Spleen (tissue), 11 donors: ENCODE measurements at regions not wholly inside any gene's neighbourhood (a gene's known extent, or its start where the extent isn't known, plus 50 kb on each side); places are given as distances from the start of the nearest gene placed in this dataset.
"Not testable (repeated sequence)": the region's sequence is repeated elsewhere in the genome, so short reads cannot be mapped to it uniquely, and the experiment has no call there.

Experiments
- DNase-seq: peaks from one replicate; pipeline ENCODE4 v3.0.0-alpha.2; 2020
- H3K27ac ChIP-seq, 8 donors: fragments of 200-600 bp; sonication (generic) in 7 of 8; 1 replicate in 4 of 8; 2 replicates in 4 of 8; pipeline versions ENCODE4 v1.5.0 to v1.8.0; 2016 to 2021; ENCODE audit warnings: inconsistent platforms in 4 of 8, mild to moderate bottlenecking in 4 of 8, moderate library complexity in 1 of 8
- H3K27me3 ChIP-seq, 7 donors: fragments of 200-600 bp; sonication (generic) in 6 of 7; replicated peaks in 1 of 7; 1 replicate in 4 of 7; 2 replicates in 3 of 7; pipeline versions ENCODE4 v1.5.0 to v1.8.0; 2016 to 2021; ENCODE audit warnings: inconsistent platforms in 3 of 7, mild to moderate bottlenecking in 1 of 7
- H3K36me3 ChIP-seq, 6 donors: fragments of 200-600 bp; sonication (generic) in 5 of 6; 1 replicate in 4 of 6; 2 replicates in 2 of 6; pipeline versions ENCODE4 v1.5.0 to v1.8.0; 2016 to 2021; ENCODE audit warnings: inconsistent platforms in 2 of 6
- H3K4me1 ChIP-seq, 6 donors: fragments of 200-600 bp; sonication (generic) in 5 of 6; 1 replicate in 3 of 6; 2 replicates in 3 of 6; pipeline versions ENCODE4 v1.5.0 to v1.8.0; 2016 to 2021; ENCODE audit warnings: inconsistent platforms in 3 of 6
- H3K4me3 ChIP-seq, 8 donors: fragments of 200-600 bp; sonication (generic) in 7 of 8; 1 replicate in 4 of 8; 2 replicates in 4 of 8; pipeline versions ENCODE4 v1.5.0 to v1.8.0; 2016 to 2021; ENCODE audit warnings: inconsistent platforms in 4 of 8, mild to moderate bottlenecking in 4 of 8, moderate library complexity in 2 of 8
- H3K9me3 ChIP-seq, 8 donors: fragments of 200-600 bp; sonication (generic) in 7 of 8; 1 replicate in 4 of 8; 2 replicates in 4 of 8; pipeline versions ENCODE4 v1.5.0 to v1.8.0; 2016 to 2021; ENCODE audit warnings: inconsistent platforms in 4 of 8
- POLR2A ChIP-seq, 3 donors: fragments of 450-650 bp; IDR thresholded peaks; one replicate each; pipeline ENCODE4 v1.5.1; 2017; ENCODE audit warnings: antibody characterized with exemption in 3 of 3, mild to moderate bottlenecking in 1 of 3
- POLR2AphosphoS5 ChIP-seq, 3 donors: sonication (generic); formaldehyde crosslinking; IDR thresholded peaks; one replicate each; pipeline ENCODE4 v1.5.1; 2017; ENCODE audit warnings: antibody characterized with exemption in 3 of 3
- WGBS, 5 donors: extraction: QIAGEN DNeasy Blood & Tissue Kit in 3 of 5; methylation state at CpG; one replicate each; pipeline versions ENCODE4 v1.1.5 to v1.1.7; 2013 to 2018; 5-methylcytosine and 5-hydroxymethylcytosine counted together
- intact Hi-C: fragments of 100-400 bp; cut with DNase I; formaldehyde crosslinking; loops from one replicate; pipeline ENCODE4 v1.15.0; 2023; ENCODE audit warnings: low total_unique reads
- TF ChIP-seq, protein P1 (sequence below), 11 experiments: fragments of 200-600 bp in 7 of 11; fragments of 450-650 bp in 4 of 11; sonication (generic) in 4 of 11; IDR thresholded peaks in 8 of 11; conservative IDR thresholded peaks in 3 of 11; 1 replicate in 7 of 11; 2 replicates in 4 of 11; pipeline versions ENCODE4 v1.4.0 to v1.8.0; 2016 to 2021; ENCODE audit warnings: antibody characterized with exemption in 11 of 11, inconsistent platforms in 4 of 11, mild to moderate bottlenecking in 1 of 11
- donor health status: healthy with polysubstance abuse.
- donor health status: DM: no; HTN: no; CAD: no; lungs with moderate emphysema.
- donor health status: DM: no; HTN: no; CAD: no.
- donor health status: Bipolar disorder and iron deficiency.
- donor health status: healthy.
- donor health status: DM: no; HTN: no; CAD: no.
- donor health status: DM: yes; HTN: yes; CAD: no.

DNA sequence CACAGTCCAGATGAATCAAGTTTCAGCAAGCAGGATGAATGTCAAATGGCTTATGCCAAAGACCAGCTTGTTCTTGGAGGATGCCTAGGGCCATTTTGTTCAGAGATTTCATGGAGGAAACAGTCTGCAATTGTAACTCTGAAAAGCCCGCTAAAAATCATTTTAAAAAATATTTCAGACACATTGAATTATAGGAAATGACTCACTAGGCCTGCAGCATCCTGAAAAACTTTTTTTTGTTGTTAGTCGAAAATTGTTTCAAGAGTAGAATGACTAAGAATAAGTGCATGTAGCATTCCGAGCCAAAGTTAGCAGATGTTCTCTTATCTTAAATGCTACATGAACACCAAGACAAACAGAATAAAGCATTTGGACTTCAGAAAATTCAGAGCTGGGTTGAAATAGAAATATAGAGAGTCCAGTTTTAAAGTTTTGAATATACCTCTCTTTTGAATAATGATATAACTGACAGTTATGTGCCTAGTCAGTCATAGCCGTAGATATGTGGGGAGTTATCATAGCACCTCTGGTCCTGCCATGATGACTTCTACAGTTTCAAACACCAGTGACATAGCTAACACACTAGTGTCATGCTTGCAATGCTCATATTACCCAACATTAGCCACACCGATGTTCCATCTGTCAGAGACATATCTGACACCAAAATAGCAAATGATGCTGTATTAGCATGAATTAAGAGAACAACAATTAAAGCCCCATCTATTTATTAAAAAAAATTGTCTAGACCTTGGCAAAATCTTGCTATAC, 1462.8 kb upstream of the GBE1 start:
- H3K27me3 ChIP-seq = no peaks in the 10 kb centered on the region
- no peaks in the 10 kb centered on the region for H3K36me3 ChIP-seq
- no peak overlapping the region for H3K27ac ChIP-seq
- WGBS, 5 donors = 61 to 72% (median 71%) methylated on average over 5 of the region's 5 CpGs
- no peaks in the 10 kb centered on the region for H3K4me1 ChIP-seq
- intact Hi-C loops = no loop called here
- TF ChIP-seq, protein P1, sequence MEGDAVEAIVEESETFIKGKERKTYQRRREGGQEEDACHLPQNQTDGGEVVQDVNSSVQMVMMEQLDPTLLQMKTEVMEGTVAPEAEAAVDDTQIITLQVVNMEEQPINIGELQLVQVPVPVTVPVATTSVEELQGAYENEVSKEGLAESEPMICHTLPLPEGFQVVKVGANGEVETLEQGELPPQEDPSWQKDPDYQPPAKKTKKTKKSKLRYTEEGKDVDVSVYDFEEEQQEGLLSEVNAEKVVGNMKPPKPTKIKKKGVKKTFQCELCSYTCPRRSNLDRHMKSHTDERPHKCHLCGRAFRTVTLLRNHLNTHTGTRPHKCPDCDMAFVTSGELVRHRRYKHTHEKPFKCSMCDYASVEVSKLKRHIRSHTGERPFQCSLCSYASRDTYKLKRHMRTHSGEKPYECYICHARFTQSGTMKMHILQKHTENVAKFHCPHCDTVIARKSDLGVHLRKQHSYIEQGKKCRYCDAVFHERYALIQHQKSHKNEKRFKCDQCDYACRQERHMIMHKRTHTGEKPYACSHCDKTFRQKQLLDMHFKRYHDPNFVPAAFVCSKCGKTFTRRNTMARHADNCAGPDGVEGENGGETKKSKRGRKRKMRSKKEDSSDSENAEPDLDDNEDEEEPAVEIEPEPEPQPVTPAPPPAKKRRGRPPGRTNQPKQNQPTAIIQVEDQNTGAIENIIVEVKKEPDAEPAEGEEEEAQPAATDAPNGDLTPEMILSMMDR (IDR thresholded peaks at IDR 0.05 in 8 of 11, conservative IDR thresholded peaks at IDR 0.05 in 3 of 11) = no peak
- TF ChIP-seq POLR2AphosphoS5 (IDR thresholded peaks at IDR 0.05) (no peak), POLR2A (IDR thresholded peaks at IDR 0.05) (no peak)
- no peak for DNase-seq
- no peak overlapping the region for H3K4me3 ChIP-seq
- peaks cover 0 to 4% (median 0%) of the 10 kb centered on the region in 8 donors for H3K9me3 ChIP-seq

DNA sequence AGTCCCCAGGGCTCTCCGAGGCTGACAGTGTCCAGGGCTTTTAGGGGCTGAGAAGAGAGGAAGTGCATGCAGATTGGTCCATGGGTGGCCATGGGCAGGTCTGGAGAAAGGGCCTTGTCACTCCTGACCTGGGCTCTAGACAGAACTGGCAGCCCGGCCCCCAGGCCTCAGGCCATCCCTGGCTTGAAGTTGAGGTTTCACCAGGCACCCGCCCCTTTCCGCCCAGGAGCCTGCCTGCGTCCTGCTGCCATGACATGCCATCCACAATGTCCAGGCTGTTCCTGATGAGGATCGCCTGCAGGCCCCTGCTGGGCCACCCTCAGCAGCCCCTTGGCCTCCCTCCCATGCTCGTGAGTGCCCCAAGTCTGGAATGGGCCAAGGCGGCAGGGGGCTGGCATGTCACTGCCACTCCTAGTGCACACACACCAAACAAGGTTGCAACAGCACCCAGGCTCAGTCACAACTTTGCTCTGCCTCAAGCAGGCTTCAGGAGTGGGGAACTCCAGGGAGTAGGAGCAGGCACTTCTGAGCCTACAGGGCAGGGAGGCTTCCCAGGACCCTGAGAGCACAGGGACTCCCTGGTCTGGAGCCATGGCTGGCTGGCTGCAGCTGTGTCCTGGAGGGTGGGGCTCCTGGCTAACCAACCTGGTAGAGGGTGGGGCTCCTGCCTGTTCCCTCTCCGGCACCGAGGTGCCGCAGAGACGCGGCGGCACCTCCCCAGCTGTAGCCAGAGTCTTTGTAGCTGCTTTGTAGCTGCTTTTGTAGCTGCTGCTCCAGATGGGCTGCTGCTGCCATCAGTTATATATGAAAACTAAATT, 1457.1 kb upstream of the GBE1 start:
- Histone ChIP-seq H3K4me3 (no peak overlapping the region), H3K4me1 (no peaks in the 10 kb centered on the region), H3K36me3 (no peaks in the 10 kb centered on the region), H3K9me3 (peaks cover 0 to 23% (median 6%) of the 10 kb centered on the region in 8 donors), H3K27ac (no peak overlapping the region), H3K27me3 (no peaks in the 10 kb centered on the region)
- intact Hi-C loops = no loop called here
- TF ChIP-seq POLR2AphosphoS5 (IDR thresholded peaks at IDR 0.05) (no peak), POLR2A (IDR thresholded peaks at IDR 0.05) (no peak)
- TF ChIP-seq, protein P1 (IDR thresholded peaks at IDR 0.05 in 8 of 11, conservative IDR thresholded peaks at IDR 0.05 in 3 of 11) = no peak
- WGBS, 5 donors = 84 to 95% (median 90%) methylated on average over 9 to 14 of the region's 14 CpGs
- peak; percentile 71 for DNase-seq

DNA sequence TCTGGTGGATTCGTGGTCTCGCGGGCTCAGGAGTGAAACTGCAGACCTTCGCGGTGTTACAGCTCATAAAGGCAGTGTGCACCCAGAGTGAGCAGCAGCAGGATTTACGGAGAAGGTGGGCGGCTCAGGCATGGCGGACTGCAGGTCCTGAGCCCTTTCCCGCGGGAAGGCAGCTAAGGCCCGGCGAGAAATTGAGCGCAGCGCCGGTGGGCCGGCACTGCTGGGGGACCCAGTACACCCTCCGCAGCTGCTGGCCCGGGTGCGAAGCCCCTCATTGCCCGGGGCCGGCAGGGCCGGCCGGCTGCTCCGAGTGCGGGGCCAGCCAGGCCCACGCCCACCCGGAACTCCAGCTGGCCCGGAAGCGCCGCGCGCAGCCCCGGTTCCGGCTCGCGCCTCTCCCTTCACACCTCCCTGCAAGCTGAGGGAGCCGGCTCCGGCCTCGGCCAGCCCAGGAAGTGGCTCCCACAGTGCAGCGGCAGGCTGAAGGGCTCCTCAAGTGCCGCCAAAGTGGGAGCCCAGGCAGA, 1456.2 kb upstream of the GBE1 start:
- 95 to 98% (median 97%) methylated on average over 28 to 41 of the region's 41 CpGs for WGBS, 5 donors

DNA sequence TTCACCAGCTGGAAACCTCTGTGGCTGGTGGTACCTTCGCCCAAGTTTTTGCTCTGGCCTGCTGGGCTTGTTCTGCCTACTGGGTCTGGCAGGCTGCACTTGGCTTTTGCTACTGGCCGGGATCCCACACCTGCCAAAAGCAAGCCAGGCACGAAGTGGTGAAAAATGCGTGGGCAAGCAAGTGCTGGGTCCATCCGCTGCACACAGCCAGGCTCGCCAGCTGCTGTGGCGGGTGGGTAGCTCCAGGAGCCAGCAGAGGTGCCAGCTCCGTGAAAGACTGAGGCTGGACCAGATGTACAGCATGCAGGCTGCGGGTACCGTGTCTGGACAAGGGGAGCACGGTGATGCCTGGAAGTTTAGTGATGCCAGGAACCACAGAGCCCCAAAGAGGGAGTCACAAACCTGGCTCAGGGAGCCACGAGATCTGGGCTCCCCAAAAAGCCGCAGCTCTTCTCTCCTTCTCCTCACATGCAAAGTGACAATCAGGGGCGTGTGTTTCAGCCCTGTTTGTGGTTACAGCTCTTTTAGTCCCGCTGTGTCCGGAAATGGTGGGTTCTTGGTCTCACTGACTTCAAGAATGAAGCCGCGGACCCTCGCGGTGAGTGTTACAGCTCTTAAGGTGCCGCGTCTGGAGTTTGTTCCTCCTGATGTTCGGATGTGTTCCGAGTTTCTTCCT, 1455.6 kb upstream of the GBE1 start:
- H3K4me1 ChIP-seq = no peaks in the 10 kb centered on the region
- 85 to 94% (median 88%) methylated on average over 20 to 24 of the region's 24 CpGs for WGBS, 5 donors
- no peak overlapping the region for H3K4me3 ChIP-seq
- H3K27ac ChIP-seq = no peak overlapping the region
- TF ChIP-seq POLR2AphosphoS5 (IDR thresholded peaks at IDR 0.05) (no peak), POLR2A (IDR thresholded peaks at IDR 0.05) (no peak)
- TF ChIP-seq, protein P1 (IDR thresholded peaks at IDR 0.05 in 8 of 11, conservative IDR thresholded peaks at IDR 0.05 in 3 of 11) = no peak
- intact Hi-C loops = no loop called here
- H3K9me3 ChIP-seq = peaks cover 0 to 23% (median 6%) of the 10 kb centered on the region in 8 donors
- DNase-seq = peak; percentile 63
- H3K27me3 ChIP-seq = no peaks in the 10 kb centered on the region
- no peaks in the 10 kb centered on the region for H3K36me3 ChIP-seq

More for the DNA sequence above, 1456.2 kb upstream of the GBE1 start:
- H3K27ac ChIP-seq, H3K4me3 ChIP-seq, H3K36me3 ChIP-seq, H3K27me3 ChIP-seq, intact Hi-C loops, H3K4me1 ChIP-seq: not testable (repeated sequence)
- peak; percentile 71 for DNase-seq
- peaks cover 0 to 23% (median 6%) of the 10 kb centered on the region in 8 donors for H3K9me3 ChIP-seq
